HPDE6-E6E7 (cell line): ENCODE measurements at regions not wholly inside any gene's neighbourhood (a gene's known extent, or its start where the extent isn't known, plus 50 kb on each side); places are given as distances from the start of the nearest gene placed in this dataset.
A peak's percentile ranks its signal among the peaks of the same experiment; 100 is the strongest.

Experiments
- DNase-seq: peaks from one replicate; pipeline ENCODE4 v3.0.0; 2011; ENCODE audit warnings: missing footprints; ENCODE audit errors: extremely low spot score

DNA sequence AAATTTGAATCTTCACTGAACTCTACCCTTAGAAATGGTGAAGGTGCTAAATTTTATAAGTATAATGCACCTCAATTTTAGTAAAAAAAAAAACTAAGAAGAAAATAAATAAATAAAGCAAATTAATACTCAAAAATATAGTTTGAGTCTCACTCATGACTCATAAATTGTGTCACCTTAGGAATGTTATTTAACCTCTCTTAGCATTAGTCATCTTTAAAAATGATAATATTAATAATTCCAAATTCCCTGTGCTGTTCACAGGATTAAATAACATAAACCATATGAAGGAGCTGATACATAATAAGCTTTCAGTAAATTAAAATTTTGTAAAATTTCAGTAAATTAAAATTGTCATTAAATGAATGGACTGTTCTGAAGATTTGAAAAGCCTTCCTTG is 339.8 kb upstream of the RGMB start:
- DNase-seq, result peak; percentile 26

GRCh38 chr5:98436667-98437066 is 336.8 kb upstream of the RGMB start:
- DNase-seq, result no peak

DNA sequence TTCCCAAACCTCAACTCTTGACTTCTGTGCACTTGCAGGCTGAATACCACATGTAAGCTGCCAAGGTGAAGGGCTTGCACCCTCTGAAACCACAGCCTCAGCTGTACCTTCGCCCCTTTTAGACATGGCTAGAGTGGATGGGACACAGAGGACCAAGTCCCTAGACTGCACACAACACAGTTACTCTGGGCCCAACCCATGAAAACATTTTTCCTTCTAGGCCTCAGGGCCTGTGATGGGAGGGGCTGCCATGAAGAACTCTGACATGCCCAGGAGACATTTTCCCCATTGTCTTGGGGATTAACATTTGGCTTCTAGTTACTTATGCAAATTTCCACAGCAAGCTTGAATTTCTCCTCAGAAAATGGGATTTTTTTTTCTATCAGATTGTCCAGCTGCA is 331.0 kb upstream of the RGMB start:
- no peak for DNase-seq

DNA sequence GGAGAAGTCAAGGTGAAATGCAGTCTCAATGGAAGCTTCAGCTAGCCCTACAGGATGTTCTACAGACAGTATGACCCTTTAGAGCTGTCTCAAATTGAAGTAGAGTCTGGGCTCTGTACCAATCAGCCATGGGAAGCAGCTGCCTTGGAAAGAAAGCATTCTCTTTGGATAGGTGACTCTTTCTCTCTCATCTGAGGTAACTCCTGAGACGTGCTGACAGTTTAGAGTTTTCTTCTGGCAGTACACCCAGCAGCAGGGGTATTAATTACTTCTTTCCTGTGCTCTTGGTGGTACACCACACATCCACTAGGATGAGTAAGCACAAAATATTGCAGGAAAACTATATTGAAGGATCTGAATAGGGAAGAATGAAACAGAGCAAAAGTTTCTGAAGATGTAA is 329.6 kb upstream of the RGMB start:
- no peak for DNase-seq

DNA sequence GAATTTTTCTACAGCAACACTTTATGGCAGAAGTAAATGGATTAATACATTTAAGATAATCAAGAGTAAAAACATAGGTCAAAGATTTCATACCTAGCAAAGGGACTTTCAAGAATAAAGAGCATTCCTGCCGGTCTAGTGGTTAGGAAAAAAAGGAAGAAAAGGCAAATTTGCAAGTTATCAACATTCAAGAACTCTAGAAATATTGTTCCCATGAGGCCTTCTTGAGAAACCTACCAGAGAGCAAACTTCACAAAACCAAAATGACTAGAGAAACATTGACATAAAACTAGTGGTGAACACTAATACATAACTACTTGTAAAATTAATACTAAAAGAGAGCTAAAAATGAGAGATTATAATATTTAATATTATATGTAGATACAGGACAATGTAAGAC is 320.2 kb upstream of the RGMB start:
- no peak for DNase-seq

GRCh38 chr5:98454407-98454806 is 319.1 kb upstream of the RGMB start:
- no peak for DNase-seq

GRCh38 chr5:98454904-98455303 is 318.6 kb upstream of the RGMB start:
- DNase-seq, result peak; percentile 74

DNA sequence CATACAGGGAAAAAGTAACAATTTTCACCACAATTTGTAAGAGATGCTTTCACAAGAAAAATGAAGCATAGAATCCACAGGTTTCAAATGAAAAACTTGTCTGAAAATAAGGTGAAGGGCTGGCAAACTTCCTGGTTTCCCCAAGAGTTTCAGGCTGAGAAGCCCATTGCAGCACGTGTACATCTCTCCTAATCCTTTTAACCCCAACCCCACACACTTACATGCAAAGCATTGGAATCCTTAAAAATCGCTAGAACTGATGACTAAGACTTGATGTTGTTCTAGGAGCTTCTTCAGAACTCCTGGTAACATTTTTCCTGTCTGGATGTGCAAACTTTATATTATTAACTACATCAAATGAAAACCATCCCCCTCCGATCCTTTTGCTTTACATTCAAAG is 317.8 kb upstream of the RGMB start:
- no peak for DNase-seq

- no peak for DNase-seq
Observed at GRCh38 chr5:98458004-98458403, 315.5 kb upstream of the RGMB start.

DNA sequence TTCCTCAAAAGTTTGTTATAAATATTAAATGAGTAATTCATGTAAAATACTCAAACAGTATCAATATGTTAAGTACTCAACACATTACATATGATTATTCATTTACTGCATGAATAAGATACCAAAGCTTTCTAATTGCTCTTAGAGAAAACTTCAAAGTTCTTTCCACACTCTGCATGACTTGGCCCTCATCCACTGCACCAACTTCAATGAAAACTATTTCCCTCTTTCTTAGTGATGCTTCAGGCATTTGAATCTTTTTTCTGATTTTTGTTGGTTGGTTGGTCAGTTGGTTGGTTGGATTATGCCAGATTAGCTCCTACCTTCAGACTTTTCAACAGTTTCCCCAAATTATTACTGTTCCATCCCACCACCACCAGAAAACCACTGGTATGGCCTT is 314.7 kb upstream of the RGMB start:
- no peak for DNase-seq

GRCh38 chr5:98460536-98460935 is 312.9 kb upstream of the RGMB start:
- no peak for DNase-seq

- DNase-seq, result no peak
Observed at GRCh38 chr5:98461485-98461884, 312.0 kb upstream of the RGMB start.

DNA sequence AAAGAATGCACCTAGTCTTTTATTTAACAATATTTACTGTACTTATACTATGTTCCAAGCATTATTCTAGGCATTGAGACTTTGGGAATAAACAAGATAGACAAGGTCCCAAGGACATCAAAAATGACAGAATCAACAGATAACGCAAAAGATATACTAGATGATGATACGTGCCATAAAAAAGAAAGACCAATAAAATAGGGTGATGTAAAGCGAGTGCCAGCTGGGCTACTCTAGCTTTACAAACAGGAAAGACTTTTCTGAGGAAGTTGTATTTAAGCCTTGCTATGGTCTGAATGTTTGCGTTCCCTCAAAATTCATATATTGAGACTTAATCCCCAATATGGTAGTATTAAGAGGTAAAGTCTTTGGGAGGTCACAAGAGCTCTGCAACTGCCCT is 310.2 kb upstream of the RGMB start:
- DNase-seq, result no peak

- DNase-seq, result no peak
Observed at GRCh38 chr5:98463676-98464075, 309.8 kb upstream of the RGMB start.

DNA sequence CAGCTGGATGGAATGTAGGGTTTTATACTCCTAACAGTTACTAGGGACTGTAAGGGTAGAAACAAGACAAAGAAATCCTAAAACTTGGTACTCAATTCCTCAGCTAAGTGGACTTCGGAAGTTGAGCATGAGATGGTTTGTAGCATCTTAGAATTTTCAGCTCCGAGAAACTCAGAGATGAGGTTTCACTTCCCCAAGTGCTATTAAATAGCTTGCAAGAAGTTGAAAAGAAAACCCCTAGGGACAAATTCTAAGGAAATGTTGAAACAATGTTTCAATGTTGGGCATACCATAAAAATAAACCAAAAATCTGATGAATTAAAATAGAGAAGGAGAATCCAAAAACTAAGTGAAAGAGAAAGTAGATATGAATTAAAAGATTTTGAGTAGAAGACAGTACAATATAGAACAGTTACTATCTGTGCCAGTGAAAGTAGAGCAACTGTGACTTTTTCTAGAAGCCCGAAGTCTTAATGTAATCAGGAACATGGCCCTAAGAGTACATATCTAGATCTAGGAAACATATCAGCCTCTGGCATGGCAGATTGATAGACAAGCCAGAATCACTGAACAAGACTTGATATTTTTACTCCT is 308.6 kb upstream of the RGMB start:
- no peak for DNase-seq

DNA sequence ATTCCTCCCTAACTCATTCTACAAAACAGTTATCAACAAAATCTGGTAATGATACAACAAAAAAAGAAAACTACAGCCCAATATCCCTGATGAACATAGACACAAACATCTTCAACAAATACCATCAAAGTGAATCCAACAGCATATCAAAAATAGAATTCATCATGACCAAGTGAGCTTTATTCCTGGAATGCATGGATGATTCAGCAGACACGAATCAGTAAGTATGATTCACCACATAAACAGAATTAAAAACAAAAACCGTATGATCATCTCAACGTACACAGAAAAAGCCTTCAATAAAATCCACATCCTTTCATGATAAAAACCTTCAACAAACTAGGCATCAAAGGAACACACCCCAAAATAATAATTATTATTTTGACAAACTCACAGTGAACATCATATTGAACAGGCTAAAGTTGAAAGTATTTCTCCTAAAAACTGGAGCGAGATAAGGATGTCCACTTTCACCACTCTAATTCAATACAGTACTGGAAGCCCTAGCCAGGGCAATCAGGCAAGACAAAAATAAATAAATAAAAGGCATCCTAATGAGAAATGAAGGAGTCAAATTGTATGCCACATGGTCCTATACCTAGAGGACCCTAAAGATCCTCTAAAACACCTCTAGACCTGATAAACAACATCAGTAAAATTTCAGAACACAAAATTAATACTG is 305.1 kb upstream of the RGMB start:
- peak; percentile 8 for DNase-seq

GRCh38 chr5:98470747-98471146 is 302.7 kb upstream of the RGMB start:
- DNase-seq, result no peak

DNA sequence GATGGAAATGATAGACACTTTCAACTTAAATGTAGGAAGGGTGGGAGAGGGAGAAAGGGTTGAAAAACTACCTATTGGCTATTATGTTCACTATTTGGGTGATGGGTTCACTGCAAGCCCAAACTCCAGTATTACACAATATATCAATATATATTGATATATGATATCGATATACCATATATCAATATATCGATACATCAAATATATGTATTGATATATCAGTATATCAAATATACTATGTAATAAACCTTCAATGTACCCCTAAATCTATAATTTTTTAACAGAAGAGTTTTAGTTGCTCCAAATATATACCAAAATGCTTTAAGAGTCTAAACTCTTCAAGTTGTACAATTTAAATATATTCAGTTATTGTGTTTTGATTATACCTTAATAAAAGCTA is 302.0 kb upstream of the RGMB start:
- DNase-seq, result no peak

DNA sequence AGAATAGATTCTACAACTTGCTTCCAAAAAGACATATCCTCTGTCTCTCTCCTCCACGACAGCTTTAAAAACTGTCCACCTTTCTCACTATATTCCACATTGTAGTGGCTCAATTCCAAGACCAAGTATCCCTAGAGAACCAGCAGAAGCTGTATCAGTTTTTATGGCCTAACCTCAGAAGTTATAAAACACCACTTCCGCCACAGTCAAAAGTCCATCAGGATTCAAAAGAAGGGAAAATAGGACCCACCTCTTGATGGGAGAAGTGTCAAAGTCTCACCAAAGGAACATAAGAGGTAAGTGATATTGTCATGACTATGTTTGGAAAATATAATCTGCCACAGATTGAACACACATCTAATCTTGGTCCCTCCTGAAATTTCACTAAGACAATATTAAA is 299.2 kb upstream of the RGMB start:
- no peak for DNase-seq

DNA sequence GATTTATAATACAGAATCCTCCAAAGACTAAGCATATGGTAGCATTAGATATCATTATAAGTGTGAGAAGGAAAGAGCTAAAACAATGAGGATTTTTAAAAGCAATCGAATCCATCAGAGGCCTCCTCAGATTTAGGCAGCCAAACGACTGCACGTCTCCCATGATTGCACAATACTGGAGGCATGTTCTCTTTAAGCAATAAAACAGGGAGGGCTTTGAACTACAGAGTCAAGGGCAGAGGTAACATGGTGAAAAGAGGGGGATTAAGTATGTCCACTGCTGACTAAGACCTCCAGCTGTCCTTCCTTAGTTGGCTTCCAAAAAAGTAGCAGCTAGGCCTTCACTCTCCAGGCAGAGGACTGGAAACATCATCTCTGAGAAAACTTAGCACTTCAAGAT is 298.7 kb upstream of the RGMB start:
- no peak for DNase-seq

DNA sequence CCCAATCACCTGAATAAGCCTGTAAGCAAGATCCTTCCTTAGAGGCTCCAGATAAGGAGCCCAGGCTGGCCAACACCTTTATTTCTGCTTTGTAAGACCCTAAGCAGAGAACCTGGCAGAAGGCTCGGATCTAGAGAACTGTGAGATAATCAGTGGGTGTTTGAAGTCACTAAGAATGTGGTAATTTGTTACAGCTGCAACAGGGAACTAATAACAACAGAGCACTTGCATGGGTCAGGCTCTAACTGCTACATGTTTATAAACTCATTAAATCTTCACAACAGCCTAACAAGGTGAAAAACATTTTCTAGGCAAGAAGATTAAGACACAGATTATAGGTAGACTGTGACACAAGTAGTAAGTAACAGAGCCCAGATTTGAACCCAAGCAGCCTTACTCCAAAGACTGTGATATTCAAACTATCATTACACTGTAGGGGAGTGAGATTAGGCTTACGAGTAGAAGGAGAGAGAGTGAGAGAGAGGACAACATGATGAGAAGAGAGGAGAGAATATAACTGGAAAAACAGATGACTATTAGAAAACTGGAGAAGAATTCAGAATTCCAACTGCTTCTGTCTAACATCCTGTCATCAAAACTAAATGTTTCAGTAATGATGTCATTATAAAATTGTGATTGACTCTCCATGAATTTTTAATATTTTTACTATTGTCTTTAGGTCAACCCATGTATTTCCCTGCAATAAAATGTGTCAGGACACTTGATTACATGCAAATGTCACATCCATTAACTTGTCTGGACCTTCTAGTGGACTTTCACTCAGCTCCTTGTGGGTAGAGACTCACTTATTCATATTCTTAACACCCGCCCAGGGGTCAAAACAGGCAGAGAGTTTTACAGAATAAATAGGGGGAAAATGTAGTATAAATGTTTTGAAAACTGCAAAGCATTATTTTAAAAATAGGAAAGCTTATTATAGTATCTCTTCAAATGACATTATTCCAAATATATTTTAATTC is 290.9 kb upstream of the RGMB start:
- no peak for DNase-seq

DNA sequence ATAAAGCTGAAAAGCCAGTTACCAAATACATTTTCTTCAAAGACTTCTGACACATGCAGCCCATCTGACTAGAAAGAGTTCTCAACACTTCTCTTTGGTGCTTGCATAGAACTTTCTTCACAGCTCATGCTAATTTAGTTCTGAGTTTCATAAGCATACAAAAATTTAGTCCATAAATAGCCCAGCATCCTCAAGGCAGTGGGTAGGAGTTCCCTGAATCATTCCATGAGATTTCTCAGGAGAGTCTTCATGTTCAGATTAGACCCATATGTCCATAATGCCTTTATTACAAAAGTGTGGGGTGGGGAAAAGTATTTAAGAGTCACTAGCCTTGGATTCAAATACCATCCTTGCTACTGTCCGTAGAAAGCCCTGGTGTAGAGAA is 290.2 kb upstream of the RGMB start:
- no peak for DNase-seq

- DNase-seq, result no peak
Observed at GRCh38 chr5:98489021-98489420, 284.4 kb upstream of the RGMB start.
